GM23248 (cell line): ENCODE measurements at regions not wholly inside any gene's neighbourhood (a gene's known extent, or its start where the extent isn't known, plus 50 kb on each side); places are given as distances from the start of the nearest gene placed in this dataset.

Experiments
- EZH2 ChIP-seq: fragments of 200-600 bp; sonication (generic); IDR thresholded peaks from 2 replicates; pipeline ENCODE4 v1.6.1; 2018; ENCODE audit warnings: antibody characterized with exemption, mild to moderate bottlenecking; ENCODE audit not compliant: insufficient read depth, poor library complexity, severe bottlenecking
- EZH2phosphoT487 ChIP-seq: fragments of 200-600 bp; sonication (generic); IDR thresholded peaks from 2 replicates; pipeline ENCODE4 v1.6.1; 2018; ENCODE audit warnings: antibody characterized with exemption, moderate library complexity, mild to moderate bottlenecking, low read depth; ENCODE audit not compliant: insufficient read depth

GRCh38 chr18:56068701-56069100 is 480.7 kb upstream of the TCF4 start:
- TF ChIP-seq EZH2 (no peak), EZH2phosphoT487 (no peak)
